ENCODE measurements at regions not wholly inside any gene's neighbourhood (a gene's known extent, or its start where the extent isn't known, plus 50 kb on each side); places are given as distances from the start of the nearest gene placed in this dataset.

DNA sequence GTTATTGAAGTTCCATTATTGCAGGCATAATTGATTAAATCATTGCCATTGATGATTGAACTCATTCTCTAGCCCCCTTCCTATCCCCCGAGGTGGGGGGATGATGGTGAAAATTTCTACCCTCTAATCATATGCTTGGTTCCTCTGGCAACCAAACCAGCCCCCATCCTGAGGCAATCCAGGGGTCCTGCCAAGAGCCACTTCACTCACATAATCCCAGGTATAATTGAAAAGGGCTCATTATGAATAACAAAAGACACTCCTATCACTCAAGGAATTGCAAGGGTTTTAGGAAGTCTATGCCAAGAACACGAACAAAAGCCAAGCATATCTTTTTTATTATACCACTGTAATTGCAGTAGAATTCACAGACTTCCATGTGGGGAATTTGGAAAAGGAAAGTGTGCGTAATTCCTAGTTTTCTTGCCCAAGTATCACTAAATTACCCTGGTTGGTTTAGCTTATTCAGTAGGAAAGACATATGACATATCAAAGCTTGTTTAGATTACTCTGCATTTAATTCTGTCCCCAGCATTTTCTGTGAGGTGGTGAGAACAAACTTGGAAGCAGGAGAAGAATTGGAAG, 130.7 kb upstream of the TAF11L2 start:
- POLR2A ChIA-PET, result no interaction called here
- Mint-ChIP-seq H3K9me3 (ENCODE audit: insufficient read depth) (no peaks in the 10 kb centered on the region), H3K27me3 (no peaks in the 10 kb centered on the region), H3K4me3 (no peak overlapping the region), H3K27ac (no peak overlapping the region), H3K4me1 (no peaks in the 10 kb centered on the region)
- no peak for ATAC-seq (ENCODE audit: low read depth)
- no peak for DNase-seq
- Histone ChIP-seq H3K9ac (ENCODE audit: low read length) (no peak overlapping the region), H3K79me2 (ENCODE audit: control insufficient read depth, insufficient read depth, low read length) (no peaks in the 10 kb centered on the region), H3K27me3 (replicated peaks in 1 of 4; ENCODE audit: control extremely low read depth in 1 of 4, control insufficient read depth in 3 of 4, insufficient read depth in 4 of 4, low read length in 3 of 4) (no peaks in the 10 kb centered on the region), H4K20me1 (ENCODE audit: control insufficient read depth, insufficient read depth, low read length, poor library complexity, severe bottlenecking) (no peaks in the 10 kb centered on the region), H3K4me1 (ENCODE audit: control insufficient read depth in 2 of 2, insufficient read depth in 2 of 2, low read length in 2 of 2) (no peaks in the 10 kb centered on the region), H3K4me2 (replicated peaks; ENCODE audit: low read depth, low read length, poor library complexity, severe bottlenecking) (no peak overlapping the region), H3K27ac (ENCODE audit: low read length in 2 of 2) (no peak overlapping the region), H2AFZ (ENCODE audit: insufficient read depth, low read depth, low read length, poor library complexity, severe bottlenecking) (no peak overlapping the region), H3K9me3 (ENCODE audit: control extremely low read depth in 1 of 3, control insufficient read depth in 2 of 3, insufficient read depth in 1 of 3, low read length in 2 of 3) (no peaks in the 10 kb centered on the region), H3K36me3 (replicated peaks in 1 of 2; ENCODE audit: control extremely low read depth in 1 of 2, control insufficient read depth in 1 of 2, extremely low read depth in 1 of 2, insufficient read depth in 2 of 2, low read length in 1 of 2) (no peaks in the 10 kb centered on the region), H3K4me3 (ENCODE audit: control extremely low read depth in 1 of 5, extremely low read depth in 1 of 5, insufficient read depth in 1 of 5, low read depth in 2 of 5, low read length in 4 of 5) (no peak overlapping the region)
- no CpG with 5 or more reads among the region's 3 CpGs for WGBS (ENCODE audit: insufficient coverage)
- TF ChIP-seq, protein P1, sequence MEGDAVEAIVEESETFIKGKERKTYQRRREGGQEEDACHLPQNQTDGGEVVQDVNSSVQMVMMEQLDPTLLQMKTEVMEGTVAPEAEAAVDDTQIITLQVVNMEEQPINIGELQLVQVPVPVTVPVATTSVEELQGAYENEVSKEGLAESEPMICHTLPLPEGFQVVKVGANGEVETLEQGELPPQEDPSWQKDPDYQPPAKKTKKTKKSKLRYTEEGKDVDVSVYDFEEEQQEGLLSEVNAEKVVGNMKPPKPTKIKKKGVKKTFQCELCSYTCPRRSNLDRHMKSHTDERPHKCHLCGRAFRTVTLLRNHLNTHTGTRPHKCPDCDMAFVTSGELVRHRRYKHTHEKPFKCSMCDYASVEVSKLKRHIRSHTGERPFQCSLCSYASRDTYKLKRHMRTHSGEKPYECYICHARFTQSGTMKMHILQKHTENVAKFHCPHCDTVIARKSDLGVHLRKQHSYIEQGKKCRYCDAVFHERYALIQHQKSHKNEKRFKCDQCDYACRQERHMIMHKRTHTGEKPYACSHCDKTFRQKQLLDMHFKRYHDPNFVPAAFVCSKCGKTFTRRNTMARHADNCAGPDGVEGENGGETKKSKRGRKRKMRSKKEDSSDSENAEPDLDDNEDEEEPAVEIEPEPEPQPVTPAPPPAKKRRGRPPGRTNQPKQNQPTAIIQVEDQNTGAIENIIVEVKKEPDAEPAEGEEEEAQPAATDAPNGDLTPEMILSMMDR (IDR thresholded peaks at IDR 0.05), result no peak
- TF ChIP-seq EZH2 (IDR thresholded peaks at IDR 0.05; ENCODE audit: borderline replicate concordance, insufficient read depth, low read depth, low read length, poor library complexity, severe bottlenecking), result no peak
- CTCF ChIA-PET, result no interaction called here
- intact Hi-C loops (cut with micrococcal nuclease), result no loop called here

DNA sequence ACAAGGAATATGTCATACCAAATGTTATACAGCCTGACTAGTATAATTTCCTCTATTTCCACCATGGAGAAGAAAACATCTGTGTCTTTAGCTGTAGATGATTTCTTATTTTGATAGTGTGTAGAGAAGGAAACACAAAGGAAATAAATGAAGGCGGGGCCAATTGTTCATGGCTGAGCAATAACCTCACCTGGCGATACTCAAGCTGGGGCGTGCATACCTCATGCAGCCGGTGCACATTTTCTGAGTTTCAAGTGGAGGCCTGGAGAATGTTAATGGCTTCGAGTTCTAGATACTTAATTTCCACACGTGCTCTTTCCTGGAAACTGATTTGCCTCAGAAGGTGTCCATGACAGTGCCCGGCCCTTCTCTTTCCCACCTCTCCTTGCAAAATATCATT, 127.4 kb upstream of the TAF11L2 start:
- no peak for ATAC-seq (ENCODE audit: low read depth)
- Mint-ChIP-seq H3K4me1 (peaks cover 11% of the 10 kb centered on the region), H3K9me3 (ENCODE audit: insufficient read depth) (no peaks in the 10 kb centered on the region), H3K4me3 (no peak overlapping the region), H3K27me3 (no peaks in the 10 kb centered on the region), H3K27ac (no peak overlapping the region)
- Histone ChIP-seq H3K9ac (ENCODE audit: low read length) (no peak overlapping the region), H3K9me3 (ENCODE audit: control extremely low read depth in 1 of 3, control insufficient read depth in 2 of 3, insufficient read depth in 1 of 3, low read length in 2 of 3) (no peaks in the 10 kb centered on the region), H3K27me3 (replicated peaks in 1 of 4; ENCODE audit: control extremely low read depth in 1 of 4, control insufficient read depth in 3 of 4, insufficient read depth in 4 of 4, low read length in 3 of 4) (no peaks in the 10 kb centered on the region), H3K4me1 (ENCODE audit: control insufficient read depth in 2 of 2, insufficient read depth in 2 of 2, low read length in 2 of 2) (peaks cover 5 to 11% of the 10 kb centered on the region in 2 donors), H3K4me2 (replicated peaks; ENCODE audit: low read depth, low read length, poor library complexity, severe bottlenecking) (no peak overlapping the region), H3K4me3 (ENCODE audit: control extremely low read depth in 1 of 5, extremely low read depth in 1 of 5, insufficient read depth in 1 of 5, low read depth in 2 of 5, low read length in 4 of 5) (no peak overlapping the region), H2AFZ (ENCODE audit: insufficient read depth, low read depth, low read length, poor library complexity, severe bottlenecking) (no peak overlapping the region), H3K36me3 (replicated peaks in 1 of 2; ENCODE audit: control extremely low read depth in 1 of 2, control insufficient read depth in 1 of 2, extremely low read depth in 1 of 2, insufficient read depth in 2 of 2, low read length in 1 of 2) (no peaks in the 10 kb centered on the region), H4K20me1 (ENCODE audit: control insufficient read depth, insufficient read depth, low read length, poor library complexity, severe bottlenecking) (no peaks in the 10 kb centered on the region), H3K79me2 (ENCODE audit: control insufficient read depth, insufficient read depth, low read length) (no peaks in the 10 kb centered on the region), H3K27ac (ENCODE audit: low read length in 2 of 2) (no peak overlapping the region)
- DNase-seq, result no peak
- TF ChIP-seq, protein P1 (IDR thresholded peaks at IDR 0.05), result no peak
- no peak for TF ChIP-seq EZH2 (IDR thresholded peaks at IDR 0.05; ENCODE audit: borderline replicate concordance, insufficient read depth, low read depth, low read length, poor library complexity, severe bottlenecking)
- POLR2A ChIA-PET, result no interaction called here
- CTCF ChIA-PET, result no interaction called here
- intact Hi-C loops (cut with micrococcal nuclease), result no loop called here
- 100% methylated on average over 6 of the region's 7 CpGs for WGBS (ENCODE audit: insufficient coverage)

Measured in B cell (primary cell).